Effector CD8-positive, alpha-beta T cell (primary cell): ENCODE measurements at regions not wholly inside any gene's neighbourhood (a gene's known extent, or its start where the extent isn't known, plus 50 kb on each side); places are given as distances from the start of the nearest gene placed in this dataset.

ENCODE experiments used
- DNase-seq: peaks from one replicate; lab custom pipeline; 2025; lab: John Stamatoyannopoulos, UW

GRCh38 chr12:126191031-126191891, 1126.0 kb downstream of the AACS start:
- DNase-seq: no peak

GRCh38 chr12:126191949-126192348, 1126.7 kb downstream of the AACS start:
- DNase-seq: no peak

DNA sequence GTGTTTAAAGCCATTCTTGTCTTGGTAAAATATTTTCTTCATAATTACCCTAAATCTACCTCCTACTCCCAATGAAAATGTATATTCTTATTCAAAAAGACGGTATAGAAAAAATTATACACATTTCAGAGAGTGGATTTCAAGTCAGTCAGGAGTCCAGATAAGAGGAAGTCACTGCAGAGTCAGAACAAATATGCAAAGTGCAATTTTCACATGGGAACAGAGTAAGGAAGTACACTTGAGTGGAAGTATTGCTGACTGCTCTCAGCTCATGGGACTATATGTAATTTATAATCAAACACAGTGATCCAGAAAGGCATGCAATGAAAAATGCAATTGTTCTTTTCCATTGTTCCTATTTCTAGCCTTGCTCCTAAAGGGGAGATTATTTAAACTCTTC, 1128.0 kb downstream of the AACS start:
- no peak for DNase-seq

- DNase-seq: no peak
Measured at GRCh38 chr12:126196263-126196662, 1131.0 kb downstream of the AACS start.

GRCh38 chr12:126198516-126198915, 1133.3 kb downstream of the AACS start:
- DNase-seq: no peak

- DNase-seq: no peak
Measured at GRCh38 chr12:126198966-126199692, 1133.9 kb downstream of the AACS start.

- no peak for DNase-seq
Measured at GRCh38 chr12:126201981-126202537, 1136.8 kb downstream of the AACS start.

DNA sequence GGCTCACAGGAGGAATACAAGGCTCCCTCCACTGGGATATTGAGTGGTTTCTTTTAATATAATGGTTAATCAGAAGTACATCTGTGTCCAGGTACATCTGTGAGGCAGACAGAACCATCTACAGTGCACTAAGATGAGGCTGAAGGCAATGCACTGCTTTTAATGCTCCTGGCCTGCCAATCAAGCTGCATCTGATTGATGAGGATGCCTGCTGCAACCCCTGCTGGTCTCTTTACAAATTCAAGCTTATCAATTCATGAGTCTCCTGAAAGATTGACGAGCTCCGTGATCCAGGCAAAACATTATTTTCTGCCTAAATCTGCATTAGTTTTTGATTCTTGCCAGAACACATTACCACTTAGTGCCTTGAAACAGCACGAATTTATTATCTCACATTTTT, 1139.1 kb downstream of the AACS start:
- no peak for DNase-seq

DNA sequence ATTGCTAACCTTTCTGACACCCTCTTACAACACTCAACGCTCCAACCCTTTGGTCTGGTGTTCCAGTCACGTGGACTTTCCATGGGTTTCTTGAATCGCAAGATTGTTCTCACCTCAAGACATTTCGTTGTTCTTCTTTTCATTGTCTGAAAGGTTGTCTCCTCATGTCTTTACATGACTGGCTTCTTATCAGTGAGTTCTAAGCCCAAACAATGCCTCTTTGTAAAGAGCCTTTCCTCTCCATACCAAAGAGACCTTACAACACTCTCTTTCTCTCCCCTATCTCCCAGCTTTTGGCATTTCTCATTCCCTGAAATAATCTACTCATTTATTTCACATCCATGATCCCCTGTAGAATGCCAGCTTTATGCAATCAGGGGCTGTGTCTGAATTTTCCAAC, 1144.8 kb downstream of the AACS start:
- DNase-seq: no peak

DNA sequence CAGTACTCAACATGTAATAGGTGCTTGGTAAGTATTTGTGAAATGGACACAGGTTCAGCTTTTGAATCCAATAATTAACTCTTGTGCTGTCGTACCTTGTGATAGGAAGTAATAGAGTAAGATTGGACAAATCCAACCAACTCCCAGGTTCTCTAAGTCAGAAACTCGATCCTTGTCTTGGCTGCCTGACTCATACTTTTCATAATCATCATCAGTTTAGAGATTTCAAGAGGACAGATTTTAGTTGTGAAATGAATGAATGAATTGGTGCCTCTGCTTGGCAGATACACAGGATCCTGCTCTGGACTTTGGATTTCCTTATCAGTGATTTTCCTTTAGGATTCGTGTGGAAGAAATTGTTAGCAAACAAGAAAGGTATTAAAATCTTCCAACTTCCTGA, 1145.2 kb downstream of the AACS start:
- DNase-seq: no peak

- DNase-seq: no peak
Measured at GRCh38 chr12:126212824-126213223, 1147.6 kb downstream of the AACS start.

- DNase-seq: no peak
Measured at GRCh38 chr12:126218697-126219096, 1153.5 kb downstream of the AACS start.

GRCh38 chr12:126219139-126219538, 1153.9 kb downstream of the AACS start:
- no peak for DNase-seq

DNA sequence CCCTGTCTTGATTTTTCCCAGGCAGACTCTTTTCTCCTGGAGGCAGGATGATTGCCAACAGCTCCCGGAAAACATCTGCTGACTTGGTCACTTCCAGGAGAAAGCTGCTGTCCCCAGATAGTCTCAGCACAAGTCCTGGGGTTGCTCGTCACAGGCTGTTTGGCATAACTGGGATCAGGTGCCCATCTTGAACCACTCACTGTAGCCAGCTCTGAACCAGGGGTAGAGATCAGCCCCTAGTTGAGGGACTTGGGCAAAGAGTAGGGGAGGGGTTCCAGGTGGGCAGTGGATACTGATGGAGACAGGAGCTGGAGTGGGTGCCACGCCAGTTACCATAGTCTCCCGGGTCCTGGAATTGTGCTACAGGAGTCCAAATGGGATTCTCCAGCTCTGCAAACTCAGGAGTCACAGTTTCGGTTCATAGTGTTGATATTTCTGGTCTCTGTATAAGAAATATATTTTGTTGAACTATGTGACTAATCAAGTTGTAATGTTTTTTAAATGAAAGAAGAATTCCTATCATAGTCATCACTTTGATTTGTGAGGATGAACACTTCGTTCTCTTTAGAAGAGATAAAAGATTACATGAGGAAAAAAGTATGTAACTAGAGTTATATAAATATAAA, 1154.5 kb downstream of the AACS start:
- no peak for DNase-seq

DNA sequence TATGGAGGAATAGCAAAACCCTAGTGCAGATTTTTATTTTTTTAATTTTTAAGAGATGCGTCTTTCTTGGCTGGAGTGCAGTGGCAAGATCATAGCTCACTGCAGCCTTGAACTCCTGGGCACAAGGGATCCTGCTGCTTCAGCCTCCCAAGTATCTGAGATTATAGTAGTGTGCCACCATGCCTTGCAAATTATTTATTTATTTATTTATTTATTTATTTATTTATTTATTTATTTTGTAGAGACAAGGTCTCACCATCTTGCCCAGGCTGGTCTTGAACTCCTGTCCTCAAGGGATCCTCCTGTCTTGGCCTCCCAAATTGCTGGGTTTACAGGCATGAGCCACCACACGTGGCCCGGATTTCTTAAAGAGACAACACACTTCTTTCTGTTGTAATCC, 1158.8 kb downstream of the AACS start:
- no peak for DNase-seq

- no peak for DNase-seq
Measured at GRCh38 chr12:126228936-126229335, 1163.7 kb downstream of the AACS start.

DNA sequence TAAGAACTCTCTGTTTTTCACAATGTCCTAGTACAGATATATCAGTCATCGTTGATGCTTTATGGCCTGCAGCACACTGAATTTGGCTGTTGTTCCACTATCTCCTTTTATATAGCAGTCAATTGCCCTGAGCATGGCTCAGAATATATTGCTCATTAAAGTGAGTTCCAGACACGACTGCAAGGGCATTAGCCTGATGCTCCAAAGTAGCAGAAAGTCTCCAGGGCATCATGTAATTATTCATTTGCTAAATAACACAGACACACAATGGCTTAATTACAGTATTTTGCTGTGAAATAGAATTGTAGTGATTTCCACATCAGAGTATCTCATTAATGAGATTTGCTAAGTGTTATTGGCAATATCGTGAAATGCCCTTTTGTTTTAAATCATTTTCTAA, 1167.5 kb downstream of the AACS start:
- no peak for DNase-seq

- DNase-seq: no peak
Measured at GRCh38 chr12:126233625-126234024, 1168.4 kb downstream of the AACS start.

DNA sequence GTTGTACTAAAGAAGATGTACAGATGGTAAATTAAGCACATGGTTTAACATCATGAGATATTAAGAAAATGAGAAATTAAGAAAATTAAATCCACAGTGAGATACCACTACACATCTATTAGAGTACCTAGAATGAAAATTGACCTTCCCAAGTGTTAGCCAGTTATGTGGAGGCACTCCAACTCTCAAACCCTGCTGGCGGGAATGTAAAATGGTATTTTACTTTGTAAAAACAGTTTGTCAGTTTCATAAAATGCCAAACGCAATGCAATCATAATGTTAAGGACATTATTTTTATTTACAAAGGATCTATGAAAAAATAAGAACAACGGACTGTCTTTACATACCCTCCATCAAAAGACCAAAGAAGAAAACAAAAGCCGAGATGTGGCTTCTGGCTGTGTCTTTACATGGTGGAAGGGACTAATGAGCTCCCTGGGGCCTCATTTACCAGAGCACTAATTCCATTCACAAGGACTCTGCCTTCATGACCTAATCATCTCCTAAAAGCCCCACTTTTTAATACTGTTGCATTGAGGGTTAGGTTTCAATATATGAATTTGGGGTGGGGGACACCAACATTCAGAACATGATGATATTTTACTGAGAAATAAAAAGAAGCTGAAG, 1178.7 kb downstream of the AACS start:
- no peak for DNase-seq

DNA sequence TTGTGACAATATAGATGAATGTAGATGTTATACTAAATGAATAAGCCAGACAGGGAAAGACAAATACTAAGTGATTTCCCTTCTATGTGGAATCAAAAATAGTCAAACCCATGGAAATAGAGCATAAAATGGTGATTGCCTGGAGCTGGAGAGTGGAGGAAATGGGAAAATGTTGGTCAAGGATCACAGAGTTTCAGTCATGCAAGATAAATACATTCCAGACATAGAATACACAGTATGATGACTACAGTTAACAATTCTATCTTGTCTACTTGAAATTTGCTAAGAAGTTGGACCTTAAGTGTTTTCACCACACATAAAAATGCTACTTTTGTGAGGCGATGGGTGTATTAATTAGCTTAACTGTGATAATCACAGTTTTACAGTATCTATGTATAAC, 1182.7 kb downstream of the AACS start:
- DNase-seq: no peak

DNA sequence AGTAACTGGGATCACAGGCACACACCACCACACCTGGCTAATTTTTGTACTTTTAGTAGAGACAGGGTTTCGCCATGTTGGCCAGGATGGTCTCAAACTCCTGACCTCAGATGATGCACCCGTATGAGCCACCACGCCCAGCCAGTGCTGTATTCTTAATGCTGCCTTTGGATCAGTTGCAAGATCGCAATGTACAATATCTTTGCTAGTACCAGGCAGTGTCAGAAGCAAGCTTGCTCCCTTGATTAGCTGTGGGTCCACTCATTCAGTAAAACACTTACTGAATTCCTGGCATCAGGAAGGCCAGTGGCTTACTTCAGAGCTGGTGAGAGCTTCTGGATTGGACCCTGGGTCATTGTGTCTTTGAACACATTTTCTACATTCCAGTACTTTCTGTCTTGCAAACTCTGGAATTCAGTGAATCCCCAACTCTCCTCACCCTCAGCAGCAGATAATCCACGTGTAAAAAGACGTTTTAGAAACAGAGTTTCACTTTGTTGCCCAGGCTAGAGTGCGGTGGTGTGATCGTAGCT, 1183.7 kb downstream of the AACS start:
- no peak for DNase-seq

GRCh38 chr12:126258190-126258589, 1193.0 kb downstream of the AACS start:
- DNase-seq: no peak
